NOMO-1 treated with DMSO at 0.1 percent for 48 hours (cell line): ENCODE measurements at regions not wholly inside any gene's neighbourhood (a gene's known extent, or its start where the extent isn't known, plus 50 kb on each side); places are given as distances from the start of the nearest gene placed in this dataset.

ENCODE experiments used
- DNase-seq: peaks from one replicate; lab custom pipeline; 2025; ENCODE audit not compliant: unreplicated experiment; lab: John Stamatoyannopoulos, UW

GRCh38 chr5:103498800-103499551, 63.6 kb downstream of the NUDT12 start:
- DNase-seq, result no peak

DNA sequence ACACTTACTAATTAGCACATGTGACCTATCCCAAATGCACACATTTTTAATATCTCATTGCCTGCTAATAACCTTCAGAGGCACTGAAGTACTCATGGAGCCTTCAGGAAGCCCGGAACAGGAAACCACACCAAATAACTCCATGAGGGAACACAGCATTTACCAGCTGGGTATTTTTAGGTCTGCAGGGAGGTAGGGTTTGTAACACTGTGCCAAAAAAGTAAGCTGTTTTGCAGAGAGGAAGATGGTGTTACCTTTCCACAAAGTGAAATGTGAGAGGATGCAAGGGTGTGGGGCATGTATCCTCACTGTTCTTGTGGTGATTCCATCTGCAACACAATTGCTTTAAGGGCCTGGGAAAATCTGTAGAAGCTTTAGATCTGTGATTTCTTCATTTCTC, 64.4 kb downstream of the NUDT12 start:
- no peak for DNase-seq

- no peak for DNase-seq
These were observed 64.8 kb downstream of the NUDT12 start for GRCh38 chr5:103497781-103498180.

DNA sequence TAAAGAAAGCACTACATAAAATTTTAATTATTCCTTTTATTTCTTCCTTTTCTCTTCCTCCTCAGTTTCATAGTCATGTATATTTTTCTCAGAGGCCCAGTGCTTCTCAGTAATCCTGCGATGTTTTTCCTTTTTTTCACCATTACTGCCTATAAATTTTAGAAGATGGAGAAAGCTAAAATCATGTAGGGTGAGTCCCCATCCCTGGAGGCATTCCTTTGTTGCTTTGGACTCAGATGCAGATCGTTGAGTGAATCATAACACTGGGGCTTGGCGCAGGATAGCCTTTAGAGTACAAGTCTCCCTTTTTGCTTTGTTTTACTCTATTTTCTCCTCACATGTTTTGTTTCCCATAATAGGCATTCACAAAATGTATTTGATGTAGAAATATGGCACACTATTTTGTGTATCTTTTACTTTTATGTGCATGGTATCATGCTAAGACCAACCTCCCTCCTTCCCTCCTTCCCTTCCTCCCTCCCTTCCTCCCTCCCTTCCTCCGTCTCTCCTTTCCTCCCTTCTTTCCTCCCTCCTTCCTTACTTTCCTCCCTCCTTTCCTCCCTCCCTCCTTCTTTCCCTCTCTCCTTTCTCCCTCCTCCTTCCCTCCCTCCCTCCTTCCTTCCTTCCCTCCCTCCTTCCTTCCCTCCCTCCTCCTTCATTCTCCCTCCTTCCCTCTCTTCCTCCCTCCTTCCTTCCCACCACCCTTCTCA, 72.4 kb downstream of the NUDT12 start:
- no peak for DNase-seq

DNA sequence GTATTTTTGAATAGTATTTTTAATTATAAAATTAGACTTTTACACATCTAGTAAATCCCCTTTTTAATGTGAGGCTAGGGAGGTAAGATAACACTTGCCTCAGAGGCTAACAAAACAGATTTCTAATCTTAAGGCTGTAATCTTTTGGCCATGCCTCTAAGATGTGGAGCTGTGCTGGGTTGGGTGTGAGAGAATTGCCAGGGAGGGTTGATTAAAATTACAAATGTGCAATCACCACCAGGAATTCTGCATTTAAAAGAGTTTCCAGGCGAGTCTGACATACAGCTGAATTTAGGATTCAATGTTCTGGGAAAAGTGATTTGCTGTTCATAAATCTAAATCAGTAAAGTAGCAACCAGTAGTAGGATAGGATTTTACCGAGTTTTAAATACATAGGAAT, 73.3 kb downstream of the NUDT12 start:
- DNase-seq, result no peak

DNA sequence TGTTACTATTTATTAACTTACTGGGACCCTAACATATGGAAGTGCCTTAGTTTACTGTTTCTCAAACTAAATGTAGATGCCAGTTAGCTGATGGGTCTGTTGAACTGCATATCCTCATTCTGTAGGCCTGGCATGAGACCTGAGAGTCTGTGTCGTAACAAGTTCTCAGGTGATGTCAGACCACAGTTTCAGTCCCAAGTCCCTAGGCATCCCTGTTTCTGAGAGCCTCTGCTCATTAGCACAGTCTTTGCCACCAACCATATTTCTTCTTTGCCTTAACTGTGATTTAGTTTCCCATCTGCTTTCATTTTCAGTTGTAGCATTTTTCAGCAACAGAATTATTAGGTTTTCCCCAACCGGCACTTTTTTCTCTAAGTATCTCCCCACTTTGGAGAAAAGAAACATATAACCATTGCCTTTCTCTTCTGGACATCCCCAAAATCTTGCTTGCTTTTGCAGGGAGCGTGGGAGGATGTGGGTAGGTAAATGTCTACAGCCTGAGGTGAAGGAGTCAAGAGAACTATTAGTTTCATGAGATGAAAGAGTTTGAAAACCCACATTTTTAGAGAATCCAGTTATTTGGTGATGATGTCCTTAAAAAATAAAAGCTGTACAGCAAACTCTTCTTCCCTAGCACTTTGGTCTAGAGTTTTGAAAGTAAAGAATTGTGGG, 74.6 kb downstream of the NUDT12 start:
- DNase-seq, result no peak

GRCh38 chr5:103487218-103487617, 75.4 kb downstream of the NUDT12 start:
- DNase-seq, result no peak

GRCh38 chr5:103486739-103487138, 75.8 kb downstream of the NUDT12 start:
- no peak for DNase-seq

DNA sequence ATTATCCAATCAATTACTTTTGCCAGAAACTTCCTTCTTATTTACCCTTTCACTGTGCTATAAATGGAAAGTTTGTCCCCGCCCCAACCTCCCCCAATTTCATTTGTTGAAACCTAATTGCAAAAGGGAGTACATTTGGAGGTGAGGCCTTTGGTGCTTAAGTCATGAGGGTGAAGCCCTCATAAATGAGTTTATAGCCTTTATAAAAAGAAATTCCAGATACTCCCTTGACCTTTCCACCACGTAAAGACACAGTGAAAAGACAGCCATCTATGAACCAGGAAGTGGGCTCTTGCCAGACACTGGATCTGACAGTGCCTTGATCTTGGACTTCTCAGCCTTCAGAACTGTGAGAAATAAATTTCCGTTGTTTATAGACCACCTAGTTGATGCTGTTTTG, 82.3 kb downstream of the NUDT12 start:
- DNase-seq, result no peak

DNA sequence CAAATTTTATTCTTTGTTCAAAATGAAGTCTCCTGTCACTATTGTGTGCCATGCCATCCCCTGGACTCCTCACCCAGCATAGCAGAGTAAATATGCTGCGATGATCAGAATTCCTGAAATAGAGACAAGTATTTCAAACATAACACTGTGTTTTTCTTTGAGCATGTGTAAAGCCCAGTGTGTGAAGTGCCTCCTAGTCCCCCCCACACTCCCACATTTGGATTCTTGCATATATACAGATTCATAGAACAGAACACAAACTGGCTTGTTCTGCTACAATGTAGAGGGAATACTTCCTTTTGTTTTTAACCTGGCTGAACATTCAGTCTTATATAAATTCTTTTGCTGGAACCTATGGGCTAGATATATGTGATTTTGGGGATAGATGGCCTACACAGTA, 84.9 kb downstream of the NUDT12 start:
- DNase-seq, result no peak

GRCh38 chr5:103476811-103477210, 85.8 kb downstream of the NUDT12 start:
- DNase-seq, result no peak

DNA sequence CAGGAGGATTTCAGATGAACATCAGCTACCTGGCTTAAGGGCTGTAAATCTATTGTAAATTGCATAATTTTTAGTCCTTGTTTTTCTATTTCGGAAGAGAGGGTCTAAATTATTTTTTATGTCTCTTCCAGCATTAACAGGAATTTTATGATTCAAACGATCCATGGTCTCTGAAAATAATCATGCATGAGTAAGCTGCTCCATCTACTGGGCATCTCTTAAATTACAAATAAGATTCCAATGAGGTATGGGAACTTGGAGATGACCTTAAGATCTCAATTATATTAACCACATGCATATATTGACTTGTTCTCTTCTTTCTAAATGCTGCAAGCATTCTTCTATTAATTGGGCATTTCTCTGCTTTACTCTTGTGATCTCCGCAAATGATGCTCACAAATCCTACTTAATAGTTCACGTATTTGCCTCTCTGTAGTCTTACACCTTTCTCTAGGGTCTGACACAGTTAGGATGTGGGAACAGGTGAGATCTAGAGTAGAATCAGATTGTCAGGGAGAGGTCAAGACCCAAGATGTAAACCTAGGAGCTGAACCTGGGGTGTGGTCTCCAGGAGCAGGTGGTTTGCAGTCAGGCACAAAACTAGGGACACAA, 86.9 kb downstream of the NUDT12 start:
- peak; percentile 5 for DNase-seq

DNA sequence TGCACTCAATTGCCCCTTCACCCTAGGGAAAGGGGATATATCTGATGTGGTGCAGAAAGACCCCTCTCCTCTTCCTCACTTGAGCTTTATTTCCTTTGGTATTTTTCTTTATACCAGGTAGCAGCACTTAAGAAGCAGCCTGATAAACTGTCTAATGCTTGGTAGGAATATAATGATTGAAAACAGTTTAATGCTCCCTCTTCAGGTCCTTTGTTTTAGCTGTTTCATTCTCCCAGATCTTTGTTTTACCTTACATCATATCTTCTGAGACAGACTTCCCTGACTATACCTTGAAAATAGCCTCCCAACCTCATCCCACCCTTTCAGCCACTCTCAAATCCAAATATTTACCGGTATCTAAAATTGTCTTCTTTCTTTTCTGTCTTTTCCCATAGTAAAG, 87.9 kb downstream of the NUDT12 start:
- no peak for DNase-seq

- no peak for DNase-seq
These were observed 88.9 kb downstream of the NUDT12 start for GRCh38 chr5:103473725-103474124.

- DNase-seq, result no peak
These were observed 89.8 kb downstream of the NUDT12 start for GRCh38 chr5:103472830-103473229.

DNA sequence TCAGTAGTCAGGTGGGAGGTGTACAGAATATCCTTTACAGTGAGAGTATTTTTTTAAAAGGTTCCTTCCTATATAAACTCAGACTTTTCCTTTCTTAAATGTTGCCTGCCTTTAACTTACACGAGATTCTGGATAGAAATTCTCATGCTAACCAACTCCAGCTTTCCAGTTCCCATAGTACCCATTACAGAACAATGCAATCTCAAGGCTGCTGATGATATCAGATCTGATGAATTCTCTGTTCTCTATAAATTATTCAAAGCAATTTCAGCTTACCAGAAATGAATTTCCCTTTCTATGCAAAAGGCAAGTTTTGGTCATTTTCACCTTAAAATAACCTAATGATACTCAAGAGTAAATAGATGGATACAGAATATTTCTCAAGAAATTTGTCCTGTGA, 90.3 kb downstream of the NUDT12 start:
- DNase-seq, result no peak

DNA sequence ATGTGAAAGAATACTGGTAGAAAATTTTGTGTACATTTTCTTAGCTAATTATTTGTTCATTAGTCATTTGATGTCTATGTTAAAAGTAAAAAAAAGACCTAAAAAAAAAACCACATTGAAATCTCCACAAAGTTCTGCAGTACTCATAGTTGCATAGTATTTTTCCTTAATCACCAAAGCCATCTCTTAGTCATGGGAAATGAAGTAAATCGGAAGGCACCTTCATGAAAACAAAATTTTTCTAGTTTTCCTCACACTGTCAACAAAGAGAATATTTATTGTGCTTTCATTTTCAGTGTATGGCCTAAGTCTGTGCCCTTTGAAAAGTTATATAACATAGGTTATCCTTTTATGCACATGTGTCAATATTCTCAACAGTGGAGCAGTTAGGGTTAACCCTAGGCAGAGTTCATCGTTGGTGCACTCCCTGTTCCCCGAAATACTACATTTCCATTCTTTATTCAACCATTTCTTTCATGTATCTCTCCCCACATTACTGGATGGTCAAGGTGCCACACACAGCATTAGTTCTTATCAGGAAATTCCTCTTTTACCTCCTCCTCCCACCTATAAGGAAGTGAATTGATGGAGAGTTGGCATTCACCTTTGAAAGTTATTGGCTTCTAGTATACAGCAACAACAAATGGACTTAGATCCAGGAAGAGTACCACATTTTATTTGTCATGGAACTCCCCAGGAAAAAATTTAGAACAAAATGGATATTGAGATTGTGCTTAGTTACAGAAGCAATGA, 93.1 kb downstream of the NUDT12 start:
- DNase-seq, result no peak

GRCh38 chr5:103467831-103468230, 94.8 kb downstream of the NUDT12 start:
- no peak for DNase-seq

GRCh38 chr5:103466495-103466894, 96.1 kb downstream of the NUDT12 start:
- no peak for DNase-seq

DNA sequence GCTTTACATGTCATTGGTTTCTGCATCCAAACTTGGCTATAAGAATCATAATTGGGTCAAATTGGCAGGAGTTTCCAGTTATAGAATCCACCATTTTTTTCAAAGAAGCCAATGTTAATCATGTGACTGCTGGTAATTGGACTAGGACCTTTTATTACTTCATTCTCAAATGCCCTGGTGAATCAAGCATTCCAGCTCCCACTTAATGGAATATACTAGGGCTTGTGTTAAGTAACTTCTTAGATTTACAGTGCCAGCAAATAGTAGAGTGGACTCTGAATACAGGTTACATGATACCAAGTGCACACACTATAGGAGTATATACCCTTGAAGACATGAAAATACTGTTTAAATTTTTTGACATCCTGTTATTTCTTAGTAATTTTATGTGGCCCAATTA, 96.7 kb downstream of the NUDT12 start:
- DNase-seq, result no peak
